Posterior vena cava (tissue), 2 donors: ENCODE measurements at regions not wholly inside any gene's neighbourhood (a gene's known extent, or its start where the extent isn't known, plus 50 kb on each side); places are given as distances from the start of the nearest gene placed in this dataset.

ENCODE experiments used
- DNase-seq: peaks from one replicate; pipeline ENCODE4 v3.0.0-alpha.2; 2020; ENCODE audit warnings: low spot score
- intact Hi-C, 2 donors: fragments of 100-400 bp; cut with DNase I; formaldehyde crosslinking; loops; one replicate each; pipeline versions ENCODE4 v1.14.1 to v1.14.2; 2022 to 2023
- donor health status: DM: yes; HTN: yes; CAD: no.
- donor health status: DM: yes; HTN: yes; CAD: no.

GRCh38 chr6:14061643-14062042, 55.9 kb upstream of the CD83 start:
- intact Hi-C loops: no loop called here
- no peak for DNase-seq

GRCh38 chr6:14062345-14063029, 55.1 kb upstream of the CD83 start:
- intact Hi-C loops: no loop called here
- DNase-seq: no peak

- DNase-seq: no peak
- intact Hi-C loops: no loop called here
Observed at GRCh38 chr6:14063756-14064155, 53.8 kb upstream of the CD83 start.

- DNase-seq: no peak
- intact Hi-C loops: no loop called here
Observed at GRCh38 chr6:14065350-14065749, 52.2 kb upstream of the CD83 start.

- DNase-seq: no peak
Observed at GRCh38 chr6:14066782-14067406, 50.7 kb upstream of the CD83 start.

GRCh38 chr6:14067656-14068055, 49.9 kb upstream of the CD83 start:
- intact Hi-C loops: no loop called here
- no peak for DNase-seq

More at GRCh38 chr6:14066782-14067406, 50.7 kb upstream of the CD83 start:
- intact Hi-C loops: no loop called here
